Thyroid gland (tissue), 4 donors: ENCODE measurements at regions not wholly inside any gene's neighbourhood (a gene's known extent, or its start where the extent isn't known, plus 50 kb on each side); places are given as distances from the start of the nearest gene placed in this dataset.

Experiments
- DNase-seq, 2 donors: peaks; one replicate each; pipeline ENCODE4 v3.0.0-alpha.2; 2019
- H3K27ac ChIP-seq, 3 donors: fragments of 200-600 bp; sonication (generic); 1 replicate in 2 of 3; 2 replicates in 1 of 3; pipeline ENCODE4 v1.5.1; 2016 to 2019; ENCODE audit warnings: mild to moderate bottlenecking in 1 of 3, moderate library complexity in 1 of 3
- H3K27me3 ChIP-seq: fragments of 200-600 bp; sonication (generic); one replicate; pipeline ENCODE4 v1.5.1; 2019
- H3K36me3 ChIP-seq, 2 donors: fragments of 200-600 bp; sonication (generic); one replicate each; pipeline ENCODE4 v1.5.1; 2016 to 2019
- H3K4me1 ChIP-seq, 2 donors: fragments of 200-600 bp; sonication (generic); one replicate each; pipeline ENCODE4 v1.5.1; 2017 to 2019
- H3K4me3 ChIP-seq, 3 donors: fragments of 200-600 bp; sonication (generic); replicated peaks in 1 of 3; 1 replicate in 2 of 3; 2 replicates in 1 of 3; pipeline ENCODE4 v1.5.1; 2016; ENCODE audit warnings: mild to moderate bottlenecking in 1 of 3
- H3K9me3 ChIP-seq: fragments of 200-600 bp; sonication (generic); one replicate; pipeline ENCODE4 v1.5.1; 2017
- POLR2A ChIP-seq, 2 donors: fragments of 450-650 bp; IDR thresholded peaks; one replicate each; pipeline ENCODE4 v1.6.1; 2017; ENCODE audit warnings: antibody characterized with exemption in 2 of 2, mild to moderate bottlenecking in 2 of 2, moderate library complexity in 1 of 2
- WGBS, 2 donors: methylation state at CpG; one replicate each; pipeline ENCODE4 v1.1.5; 2017; 5-methylcytosine and 5-hydroxymethylcytosine counted together
- intact Hi-C: fragments of 100-400 bp; cut with DNase I; formaldehyde crosslinking; loops from one replicate; pipeline ENCODE4 v1.15.1; 2023
- TF ChIP-seq, protein P1 (sequence below), 6 experiments: fragments of 200-600 bp in 3 of 6; fragments of 450-650 bp in 3 of 6; sonication (generic) in 3 of 6; IDR thresholded peaks; one replicate each; pipeline ENCODE4 v1.5.1; 2016 to 2019; ENCODE audit warnings: antibody characterized with exemption in 6 of 6, mild to moderate bottlenecking in 2 of 6, inconsistent platforms in 1 of 6, moderate library complexity in 1 of 6

DNA sequence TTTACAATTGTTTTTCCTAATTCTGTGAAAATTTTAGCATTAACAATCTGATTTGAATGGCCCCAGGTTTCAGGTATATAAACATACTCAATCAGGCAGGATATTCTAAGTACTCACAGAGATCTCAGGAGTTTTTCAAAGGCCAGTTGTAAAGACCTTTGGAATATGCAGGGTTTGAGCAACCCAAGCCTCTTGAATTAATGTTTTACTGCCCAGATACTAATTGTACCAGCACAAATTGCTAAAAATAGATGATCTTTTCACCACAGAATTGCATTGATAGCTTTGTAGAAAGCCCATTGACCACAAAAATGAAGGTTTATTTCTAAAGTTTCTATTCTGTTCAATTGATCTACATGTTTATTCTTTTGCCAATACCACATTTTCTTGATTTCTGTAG, 186.5 kb downstream of the OSTF1 start:
- intact Hi-C loops, result no loop called here
- no peak for DNase-seq

DNA sequence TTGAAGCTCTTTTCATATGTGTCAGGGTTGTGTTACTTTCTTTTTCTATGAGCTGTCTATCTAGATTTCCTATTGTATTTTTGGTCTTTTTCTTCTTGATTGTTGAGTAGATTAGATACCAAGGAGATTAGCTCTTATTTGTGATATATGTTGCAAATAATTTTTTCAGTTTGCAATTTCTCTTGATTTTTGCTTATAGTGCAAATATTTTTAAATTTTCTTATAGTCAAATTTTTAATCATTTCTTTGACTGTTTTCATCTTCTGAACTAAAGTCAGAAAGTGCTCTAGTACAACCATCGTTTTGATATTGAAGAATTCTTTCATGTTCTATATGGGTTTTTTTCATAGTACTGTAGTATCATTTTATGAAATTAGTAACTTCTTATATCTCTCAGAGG, 193.7 kb downstream of the OSTF1 start:
- DNase-seq, result no peak
- intact Hi-C loops, result no loop called here

More for the DNA sequence above, 186.5 kb downstream of the OSTF1 start:
- no peaks in the 10 kb centered on the region for H3K9me3 ChIP-seq
- no peak overlapping the region for H3K4me3 ChIP-seq
- no peaks in the 10 kb centered on the region for H3K4me1 ChIP-seq
- no peaks in the 10 kb centered on the region for H3K27me3 ChIP-seq
- TF ChIP-seq, protein P1, sequence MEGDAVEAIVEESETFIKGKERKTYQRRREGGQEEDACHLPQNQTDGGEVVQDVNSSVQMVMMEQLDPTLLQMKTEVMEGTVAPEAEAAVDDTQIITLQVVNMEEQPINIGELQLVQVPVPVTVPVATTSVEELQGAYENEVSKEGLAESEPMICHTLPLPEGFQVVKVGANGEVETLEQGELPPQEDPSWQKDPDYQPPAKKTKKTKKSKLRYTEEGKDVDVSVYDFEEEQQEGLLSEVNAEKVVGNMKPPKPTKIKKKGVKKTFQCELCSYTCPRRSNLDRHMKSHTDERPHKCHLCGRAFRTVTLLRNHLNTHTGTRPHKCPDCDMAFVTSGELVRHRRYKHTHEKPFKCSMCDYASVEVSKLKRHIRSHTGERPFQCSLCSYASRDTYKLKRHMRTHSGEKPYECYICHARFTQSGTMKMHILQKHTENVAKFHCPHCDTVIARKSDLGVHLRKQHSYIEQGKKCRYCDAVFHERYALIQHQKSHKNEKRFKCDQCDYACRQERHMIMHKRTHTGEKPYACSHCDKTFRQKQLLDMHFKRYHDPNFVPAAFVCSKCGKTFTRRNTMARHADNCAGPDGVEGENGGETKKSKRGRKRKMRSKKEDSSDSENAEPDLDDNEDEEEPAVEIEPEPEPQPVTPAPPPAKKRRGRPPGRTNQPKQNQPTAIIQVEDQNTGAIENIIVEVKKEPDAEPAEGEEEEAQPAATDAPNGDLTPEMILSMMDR (IDR thresholded peaks at IDR 0.05), result no peak
- no peak for TF ChIP-seq POLR2A (IDR thresholded peaks at IDR 0.05)
- H3K27ac ChIP-seq, result no peak overlapping the region
- no peaks in the 10 kb centered on the region for H3K36me3 ChIP-seq

GRCh38 chr9:75289332-75289731, 201.0 kb downstream of the OSTF1 start:
- Histone ChIP-seq H3K9me3 (no peaks in the 10 kb centered on the region), H3K27ac (no peak overlapping the region), H3K27me3 (no peaks in the 10 kb centered on the region), H3K4me3 (no peak overlapping the region), H3K36me3 (no peaks in the 10 kb centered on the region), H3K4me1 (no peaks in the 10 kb centered on the region)
- DNase-seq, result no peak
- TF ChIP-seq, protein P1 (IDR thresholded peaks at IDR 0.05), result no peak
- TF ChIP-seq POLR2A (IDR thresholded peaks at IDR 0.05), result no peak
- intact Hi-C loops, result no loop called here

More for the DNA sequence above, 193.7 kb downstream of the OSTF1 start:
- 94 to 95% methylated on average over 1 of the region's 1 CpG for WGBS, 2 donors
- Histone ChIP-seq H3K9me3 (no peaks in the 10 kb centered on the region), H3K36me3 (no peaks in the 10 kb centered on the region), H3K4me3 (no peak overlapping the region), H3K27me3 (no peaks in the 10 kb centered on the region), H3K27ac (no peak overlapping the region), H3K4me1 (no peaks in the 10 kb centered on the region)
- TF ChIP-seq, protein P1 (IDR thresholded peaks at IDR 0.05), result no peak
- TF ChIP-seq POLR2A (IDR thresholded peaks at IDR 0.05), result no peak

DNA sequence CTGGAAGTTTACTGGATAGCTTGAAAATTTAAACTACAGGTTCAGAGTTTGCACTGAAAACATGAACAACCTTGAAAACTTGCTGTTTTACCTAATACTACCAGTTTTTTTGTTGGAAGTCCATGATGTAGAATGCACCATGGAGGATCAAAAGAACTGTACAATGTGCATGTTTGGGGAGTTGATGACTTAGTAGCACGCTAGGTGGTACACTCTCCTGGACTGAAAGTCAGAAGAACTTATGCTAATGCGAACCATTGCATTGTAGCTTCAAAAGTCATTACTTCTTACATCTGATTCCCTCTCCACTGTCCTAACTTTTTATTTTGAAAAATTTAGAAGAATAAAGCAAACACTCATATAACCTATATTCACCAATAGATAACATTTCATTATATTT, 211.0 kb downstream of the OSTF1 start:
- Histone ChIP-seq H3K4me3 (no peak overlapping the region), H3K27me3 (no peaks in the 10 kb centered on the region), H3K27ac (no peak overlapping the region), H3K9me3 (no peaks in the 10 kb centered on the region), H3K4me1 (no peaks in the 10 kb centered on the region), H3K36me3 (no peaks in the 10 kb centered on the region)
- intact Hi-C loops, result no loop called here
- TF ChIP-seq, protein P1 (IDR thresholded peaks at IDR 0.05), result no peak
- no peak for TF ChIP-seq POLR2A (IDR thresholded peaks at IDR 0.05)
- 87 to 93% methylated on average over 2 of the region's 2 CpGs for WGBS, 2 donors
- no peak for DNase-seq

GRCh38 chr9:75333624-75334023, 245.3 kb downstream of the OSTF1 start:
- Histone ChIP-seq H3K4me1 (no peaks in the 10 kb centered on the region), H3K27me3 (no peaks in the 10 kb centered on the region), H3K36me3 (no peaks in the 10 kb centered on the region), H3K9me3 (no peaks in the 10 kb centered on the region), H3K4me3 (no peak overlapping the region), H3K27ac (no peak overlapping the region)
- intact Hi-C loops, result no loop called here
- WGBS, 2 donors, result 79 to 92% methylated on average over 2 of the region's 2 CpGs
- TF ChIP-seq, protein P1 (IDR thresholded peaks at IDR 0.05), result peak in 3 of 6 experiments; percentile 39 to 54 (median 52)
- no peak for TF ChIP-seq POLR2A (IDR thresholded peaks at IDR 0.05)
- no peak for DNase-seq
